ENCODE measurements at regions not wholly inside any gene's neighbourhood (a gene's known extent, or its start where the extent isn't known, plus 50 kb on each side); places are given as distances from the start of the nearest gene placed in this dataset.

DNA sequence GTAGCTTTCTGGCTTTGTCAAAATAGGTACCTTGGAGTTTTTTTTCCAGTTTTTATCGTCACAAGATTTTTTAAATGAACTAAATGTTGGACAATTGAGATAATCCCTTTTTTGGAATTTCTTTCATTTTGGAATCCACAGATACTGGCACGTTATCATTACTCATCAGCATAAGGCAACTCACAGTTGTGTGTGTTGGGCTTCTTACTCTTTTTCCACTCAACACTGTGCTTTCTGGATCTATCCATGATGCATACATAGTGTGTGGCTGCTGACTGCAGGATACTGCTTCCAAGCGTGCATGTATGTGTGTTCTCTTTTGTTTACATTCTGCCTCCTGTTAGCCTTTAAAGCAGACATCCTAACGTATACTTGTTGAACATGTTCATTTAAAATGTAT is 113.5 kb upstream of the FAM9A start:
- Mint-ChIP-seq H3K36me3 (no peaks in the 10 kb centered on the region), H3K9me3 (peaks cover 8% of the 10 kb centered on the region), H3K27me3 (ENCODE audit: low read depth) (no peaks in the 10 kb centered on the region), H3K27ac (no peak overlapping the region), H3K4me3 (no peak overlapping the region), H3K4me1 (no peaks in the 10 kb centered on the region)
- no peak for DNase-seq (ENCODE audit: low spot score in 2 of 2, unreplicated experiment in 2 of 2)
- no peak for TF ChIP-seq CTCF (IDR thresholded peaks at IDR 0.05; ENCODE audit: unreplicated experiment)

DNA sequence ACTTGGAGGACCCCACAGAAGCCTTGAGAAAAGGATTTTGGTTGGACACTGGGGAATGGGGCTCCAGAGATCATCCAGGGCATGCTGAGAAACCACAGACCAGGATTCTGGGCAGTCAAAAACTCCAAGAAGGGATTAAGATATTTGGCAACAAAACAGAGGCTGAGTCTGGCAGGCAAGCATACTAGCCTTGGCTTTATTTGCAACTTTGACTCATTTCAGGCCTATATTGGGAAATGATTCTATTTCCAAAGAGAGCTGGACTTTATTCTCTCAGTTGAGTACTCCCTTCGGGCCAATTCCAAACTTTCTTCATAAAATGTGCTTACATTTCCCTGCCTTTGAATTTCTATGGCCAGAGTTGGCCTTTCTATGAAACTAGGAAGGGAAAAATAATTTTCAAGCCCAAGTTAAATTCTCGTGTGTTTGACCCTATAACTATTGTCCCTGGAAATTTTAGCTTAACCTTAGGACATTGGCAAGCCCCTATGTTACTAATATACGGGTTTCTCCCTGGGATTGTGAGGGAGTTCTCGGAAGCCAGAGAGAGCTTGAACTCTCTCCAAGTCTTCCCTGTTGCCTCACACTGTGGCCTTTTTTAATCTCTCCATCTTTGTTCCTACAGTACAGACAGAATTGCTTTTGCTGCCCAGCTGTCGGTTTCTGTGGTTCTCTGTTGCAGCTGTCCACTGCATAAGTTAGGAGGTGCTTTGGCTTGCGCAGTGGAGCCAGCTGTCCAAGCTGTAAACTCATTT is 112.6 kb upstream of the FAM9A start:
- Mint-ChIP-seq H3K27ac (no peak overlapping the region), H3K4me1 (no peaks in the 10 kb centered on the region), H3K36me3 (no peaks in the 10 kb centered on the region), H3K9me3 (peaks cover 12% of the 10 kb centered on the region), H3K4me3 (no peak overlapping the region), H3K27me3 (ENCODE audit: low read depth) (no peaks in the 10 kb centered on the region)
- DNase-seq (ENCODE audit: low spot score in 2 of 2, unreplicated experiment in 2 of 2) = no peak
- no peak for TF ChIP-seq CTCF (IDR thresholded peaks at IDR 0.05; ENCODE audit: unreplicated experiment)

DNA sequence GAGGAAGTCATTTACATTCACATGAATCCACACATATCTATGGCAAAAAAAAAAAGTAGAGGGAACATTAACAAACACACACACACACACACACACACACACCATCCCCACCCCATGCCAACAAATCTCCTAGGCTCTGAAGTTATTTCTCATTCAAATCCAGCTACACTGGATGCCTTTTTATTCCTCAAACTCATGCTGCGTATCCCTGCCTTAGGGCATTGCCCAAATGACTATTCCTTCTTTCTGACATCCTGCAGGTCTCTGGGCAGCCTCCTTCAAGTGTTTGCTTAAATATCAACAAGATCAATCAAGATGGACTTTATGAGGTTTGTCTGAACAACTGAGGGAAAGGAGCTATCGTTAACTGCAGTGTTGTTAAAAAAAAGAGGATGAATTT is 106.5 kb upstream of the FAM9A start:
- Mint-ChIP-seq H3K9me3 (peaks cover 12% of the 10 kb centered on the region), H3K27ac (no peak overlapping the region), H3K4me3 (no peak overlapping the region), H3K4me1 (no peaks in the 10 kb centered on the region), H3K36me3 (no peaks in the 10 kb centered on the region), H3K27me3 (ENCODE audit: low read depth) (peaks cover 4% of the 10 kb centered on the region)
- TF ChIP-seq CTCF (IDR thresholded peaks at IDR 0.05; ENCODE audit: unreplicated experiment) = no peak
- no peak for DNase-seq (ENCODE audit: low spot score in 2 of 2, unreplicated experiment in 2 of 2)

GRCh38 chrX:8906299-8906938 is 105.2 kb upstream of the FAM9A start:
- Mint-ChIP-seq H3K27me3 (ENCODE audit: low read depth) (peaks cover 4% of the 10 kb centered on the region), H3K9me3 (peaks cover 16% of the 10 kb centered on the region), H3K4me1 (no peaks in the 10 kb centered on the region), H3K36me3 (no peaks in the 10 kb centered on the region), H3K27ac (no peak overlapping the region), H3K4me3 (no peak overlapping the region)
- DNase-seq (ENCODE audit: low spot score in 2 of 2, unreplicated experiment in 2 of 2) = no peak
- no peak for TF ChIP-seq CTCF (IDR thresholded peaks at IDR 0.05; ENCODE audit: unreplicated experiment)

DNA sequence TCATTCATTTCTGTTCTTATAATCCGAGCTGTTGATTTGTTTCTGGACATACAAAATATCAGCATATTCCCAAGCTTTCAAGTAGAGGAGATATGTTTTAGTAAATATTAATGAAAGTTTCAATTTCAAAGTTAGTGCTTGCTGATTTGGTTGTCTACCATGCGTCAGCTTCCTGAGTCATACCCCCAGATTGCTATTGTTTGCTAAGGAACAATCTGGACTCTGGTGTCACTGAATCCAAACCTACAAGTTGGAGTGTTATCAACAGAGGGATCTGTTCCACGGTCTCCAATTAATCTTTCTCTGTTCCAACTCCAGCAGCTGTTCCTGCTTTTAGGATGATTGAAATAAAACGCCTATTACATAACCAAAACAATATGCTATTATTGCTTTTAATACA is 96.1 kb upstream of the FAM9A start:
- Mint-ChIP-seq H3K27ac (no peak overlapping the region), H3K4me3 (no peak overlapping the region), H3K4me1 (no peaks in the 10 kb centered on the region), H3K27me3 (ENCODE audit: low read depth) (no peaks in the 10 kb centered on the region), H3K36me3 (no peaks in the 10 kb centered on the region), H3K9me3 (peaks cover 45% of the 10 kb centered on the region)
- no peak for TF ChIP-seq CTCF (IDR thresholded peaks at IDR 0.05; ENCODE audit: unreplicated experiment)
- no peak for DNase-seq (ENCODE audit: low spot score in 2 of 2, unreplicated experiment in 2 of 2)

Data from mesothelial cell of epicardium (in vitro differentiated cells).